Type B pancreatic cell (in vitro differentiated cells): ENCODE measurements at regions not wholly inside any gene's neighbourhood (a gene's known extent, or its start where the extent isn't known, plus 50 kb on each side); places are given as distances from the start of the nearest gene placed in this dataset.
"Not testable (repeated sequence)": the region's sequence is repeated elsewhere in the genome, so short reads cannot be mapped to it uniquely, and the experiment has no call there.

ENCODE experiments used
- DNase-seq: peaks from one replicate; pipeline ENCODE4 v3.0.0; 2021; ENCODE audit warnings: mixed read lengths; ENCODE audit not compliant: unreplicated experiment; ENCODE audit errors: extremely low spot score
- H3K27ac Mint-ChIP-seq: 2 replicates; pipeline ENCODE4 v1.8.0; 2021; ENCODE audit warnings: mild to moderate bottlenecking, mixed read lengths
- H3K27me3 Mint-ChIP-seq: 2 replicates; pipeline ENCODE4 v1.8.0; 2021; ENCODE audit warnings: mixed read lengths
- H3K36me3 Mint-ChIP-seq: 2 replicates; pipeline ENCODE4 v1.8.0; 2021; ENCODE audit warnings: mixed read lengths
- H3K4me1 Mint-ChIP-seq: one replicate; pipeline ENCODE4 v1.8.0; 2021; ENCODE audit warnings: mixed read lengths; ENCODE audit not compliant: unreplicated experiment
- H3K4me3 Mint-ChIP-seq: 2 replicates; pipeline ENCODE4 v1.8.0; 2021; ENCODE audit warnings: mild to moderate bottlenecking, mixed read lengths
- H3K9me3 Mint-ChIP-seq: 2 replicates; pipeline ENCODE4 v1.8.0; 2021; ENCODE audit warnings: mixed read lengths
- CTCF ChIP-seq: fragments of 200-600 bp; sonication (generic); conservative IDR thresholded peaks from 2 replicates; pipeline ENCODE4 v1.5.0; 2021; ENCODE audit warnings: antibody characterized with exemption, mild to moderate bottlenecking

DNA sequence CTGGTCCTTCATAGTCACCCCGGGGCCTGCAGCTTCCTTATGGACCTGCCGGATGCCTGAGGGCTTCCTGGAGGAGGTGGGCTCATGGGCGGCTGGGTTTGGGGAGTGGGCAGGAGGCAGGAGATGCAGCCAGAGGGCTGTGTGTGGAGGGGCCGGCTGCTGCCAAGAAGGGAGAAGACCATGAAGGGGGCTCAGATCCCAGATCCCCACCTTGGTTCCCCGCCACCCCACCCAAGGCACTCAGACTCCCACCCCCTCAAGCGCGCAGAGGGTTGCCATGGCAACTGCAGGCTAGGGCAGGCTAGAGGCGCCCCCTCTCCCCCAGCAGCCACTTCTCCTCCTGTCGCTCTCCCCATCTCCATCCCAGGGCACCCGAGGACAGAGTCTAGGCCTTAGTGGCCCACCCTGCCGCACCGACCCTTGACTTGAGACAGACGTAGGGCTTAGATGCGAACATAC, 104.5 kb downstream of the CRLF3 start:
- Mint-ChIP-seq H3K4me1 (peaks cover 9% of the 10 kb centered on the region), H3K27ac (no peak overlapping the region), H3K4me3 (no peak overlapping the region), H3K36me3 (peaks cover 9% of the 10 kb centered on the region), H3K9me3 (no peaks in the 10 kb centered on the region), H3K27me3 (no peaks in the 10 kb centered on the region)
- peak; percentile 59 for DNase-seq
- no peak for TF ChIP-seq CTCF

DNA sequence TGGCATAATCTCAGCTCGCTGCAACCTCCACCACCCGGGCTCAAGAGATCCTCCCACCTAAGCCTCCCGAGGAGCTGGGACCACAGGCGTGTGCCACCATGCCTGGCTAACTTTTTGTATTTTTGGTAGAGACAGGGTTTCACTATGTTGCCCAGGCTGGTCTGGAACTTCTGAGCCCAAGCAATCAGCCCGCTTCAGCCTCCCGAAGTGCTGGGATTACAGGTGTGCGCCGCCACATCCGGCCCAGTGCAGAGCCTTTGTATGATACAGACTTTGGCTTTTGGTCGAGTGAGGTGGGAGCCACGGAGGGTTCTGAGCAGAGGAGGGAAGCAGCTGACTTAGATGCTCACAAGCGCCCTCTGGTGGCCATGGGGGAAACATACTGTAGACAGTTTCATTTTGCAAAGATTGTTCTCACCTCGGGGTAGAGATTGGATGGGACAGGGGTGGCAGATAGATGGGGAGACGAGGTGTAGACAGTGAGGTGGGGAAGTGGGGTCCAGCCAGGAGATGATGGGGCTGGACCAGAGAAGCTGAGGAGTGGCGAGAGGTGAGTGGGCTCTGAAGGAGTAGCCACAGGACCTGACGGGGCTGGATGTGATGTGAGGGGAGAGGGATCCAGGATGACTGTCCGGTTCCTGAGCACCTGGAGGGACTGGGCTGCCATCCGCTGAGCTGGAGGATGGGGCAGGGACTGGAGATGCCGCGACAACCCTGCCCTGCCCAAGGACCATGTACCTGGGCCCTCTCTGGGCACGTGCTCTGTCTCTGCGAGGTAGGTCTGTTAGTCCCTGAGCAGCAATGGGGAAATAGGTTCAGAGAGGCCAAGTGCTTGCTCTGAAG, 105.1 kb downstream of the CRLF3 start:
- H3K36me3 Mint-ChIP-seq, H3K4me3 Mint-ChIP-seq, H3K27me3 Mint-ChIP-seq, H3K27ac Mint-ChIP-seq, H3K9me3 Mint-ChIP-seq, H3K4me1 Mint-ChIP-seq: not testable (repeated sequence)
- TF ChIP-seq CTCF = peak; percentile 82
- DNase-seq = peak; percentile 77

- H3K27me3 Mint-ChIP-seq, H3K4me3 Mint-ChIP-seq, H3K36me3 Mint-ChIP-seq, H3K27ac Mint-ChIP-seq, H3K9me3 Mint-ChIP-seq: not testable (repeated sequence)
- H3K4me1 Mint-ChIP-seq = peaks cover 12% of the 10 kb centered on the region
- peak; percentile 44 for DNase-seq
Observed at GRCh38 chr17:30718691-30719090, 105.8 kb downstream of the CRLF3 start.

- H3K36me3 Mint-ChIP-seq, H3K27me3 Mint-ChIP-seq, DNase-seq, H3K9me3 Mint-ChIP-seq, H3K4me3 Mint-ChIP-seq: not testable (repeated sequence)
- peaks cover 15% of the 10 kb centered on the region for H3K4me1 Mint-ChIP-seq
- H3K27ac Mint-ChIP-seq = peak overlapping the region; percentile 16
Observed at GRCh38 chr17:30718099-30718447, 106.4 kb downstream of the CRLF3 start.

- H3K36me3 Mint-ChIP-seq = peaks cover 6% of the 10 kb centered on the region
- H3K27me3 Mint-ChIP-seq = no peaks in the 10 kb centered on the region
- TF ChIP-seq CTCF = no peak
- H3K27ac Mint-ChIP-seq = peak overlapping the region; percentile 16
- H3K4me1 Mint-ChIP-seq = peaks cover 15% of the 10 kb centered on the region
- no peak overlapping the region for H3K4me3 Mint-ChIP-seq
- H3K9me3 Mint-ChIP-seq = no peaks in the 10 kb centered on the region
- DNase-seq = no peak
Observed at GRCh38 chr17:30717291-30718098, 107.0 kb downstream of the CRLF3 start.

GRCh38 chr17:30716461-30717290, 107.8 kb downstream of the CRLF3 start:
- DNase-seq = no peak
- Mint-ChIP-seq H3K9me3 (no peaks in the 10 kb centered on the region), H3K4me1 (peaks cover 15% of the 10 kb centered on the region), H3K4me3 (no peak overlapping the region), H3K36me3 (peaks cover 6% of the 10 kb centered on the region), H3K27me3 (no peaks in the 10 kb centered on the region), H3K27ac (no peak overlapping the region)
- TF ChIP-seq CTCF = peak; percentile 47
